H9 (cell line): ENCODE measurements at regions not wholly inside any gene's neighbourhood (a gene's known extent, or its start where the extent isn't known, plus 50 kb on each side); places are given as distances from the start of the nearest gene placed in this dataset.

ENCODE experiments used
- DNase-seq: peaks from one replicate; pipeline ENCODE4 v3.0.0-alpha.2; 2017
- H2AFZ ChIP-seq: one replicate; pipeline ENCODE4 v1.6.1; 2013; ENCODE audit warnings: mild to moderate bottlenecking, low read length, control low read depth, moderate library complexity
- H2AK5ac ChIP-seq: 2 replicates; pipeline ENCODE4 v1.6.1; 2013; ENCODE audit warnings: low read length, control low read depth, mixed read lengths; ENCODE audit not compliant: insufficient read length
- H2BK120ac ChIP-seq: one replicate; pipeline ENCODE4 v1.6.1; 2013; ENCODE audit warnings: low read depth, mild to moderate bottlenecking, low read length, control low read depth, inconsistent platforms; ENCODE audit not compliant: poor library complexity, severe bottlenecking
- H2BK12ac ChIP-seq: 2 replicates; pipeline ENCODE4 v1.6.1; 2013; ENCODE audit warnings: low read length, control low read depth, mixed read lengths, low read depth; ENCODE audit not compliant: insufficient read length
- H2BK15ac ChIP-seq: 2 replicates; pipeline ENCODE4 v1.6.1; 2013; ENCODE audit warnings: low read depth, low read length, control low read depth
- H2BK20ac ChIP-seq: one replicate; pipeline ENCODE4 v1.6.1; 2013; ENCODE audit warnings: low read depth, mild to moderate bottlenecking, low read length, control low read depth, inconsistent platforms; ENCODE audit not compliant: poor library complexity, severe bottlenecking
- H2BK5ac ChIP-seq: 2 replicates; pipeline ENCODE4 v1.6.1; 2013; ENCODE audit warnings: low read length, control low read depth, mixed read lengths; ENCODE audit not compliant: insufficient read length
- H3K14ac ChIP-seq: 2 replicates; pipeline ENCODE4 v1.6.1; 2013; ENCODE audit warnings: low read length, control low read depth; ENCODE audit not compliant: insufficient read depth
- H3K18ac ChIP-seq: 2 replicates; pipeline ENCODE4 v1.6.1; 2013; ENCODE audit warnings: low read depth, mild to moderate bottlenecking, mixed read lengths, low read length, control low read depth; ENCODE audit not compliant: insufficient read length
- H3K23ac ChIP-seq: 2 replicates; pipeline ENCODE4 v1.6.1; 2013; ENCODE audit warnings: low read length, control low read depth, mixed read lengths, low read depth; ENCODE audit not compliant: insufficient read length
- H3K23me2 ChIP-seq: 2 replicates; pipeline ENCODE4 v1.6.1; 2013; ENCODE audit warnings: low read depth, mild to moderate bottlenecking, mixed read lengths, low read length, control low read depth; ENCODE audit not compliant: insufficient read length, poor library complexity, severe bottlenecking
- H3K27ac ChIP-seq: 2 replicates; pipeline ENCODE4 v1.5.1; 2013; ENCODE audit warnings: low read length, control low read depth, mixed read lengths, low read depth; ENCODE audit not compliant: insufficient read length
- H3K27me3 ChIP-seq: 2 replicates; pipeline ENCODE4 v1.6.1; 2013; ENCODE audit warnings: low read length, control low read depth, inconsistent platforms; ENCODE audit not compliant: insufficient read depth
- H3K4ac ChIP-seq: 2 replicates; pipeline ENCODE4 v1.6.1; 2013; ENCODE audit warnings: low read depth, mild to moderate bottlenecking, control low read depth, inconsistent platforms, low read length, moderate library complexity
- H3K4me1 ChIP-seq: 2 replicates; pipeline ENCODE4 v1.6.1; 2013; ENCODE audit warnings: low read length, control low read depth, inconsistent platforms; ENCODE audit not compliant: insufficient read depth
- H3K4me2 ChIP-seq: 2 replicates; pipeline ENCODE4 v1.6.1; 2013; ENCODE audit warnings: low read length, control low read depth, mixed read lengths; ENCODE audit not compliant: insufficient read length, insufficient read depth
- H3K56ac ChIP-seq: 2 replicates; pipeline ENCODE4 v1.6.1; 2013; ENCODE audit warnings: low read depth, mild to moderate bottlenecking, mixed read lengths, low read length, control low read depth; ENCODE audit not compliant: insufficient read length
- H3K79me1 ChIP-seq: 2 replicates; pipeline ENCODE4 v1.6.1; 2013; ENCODE audit warnings: low read depth, mild to moderate bottlenecking, moderate library complexity, low read length, control low read depth, inconsistent platforms; ENCODE audit not compliant: insufficient read depth, poor library complexity, severe bottlenecking
- H3K79me2 ChIP-seq: 2 replicates; pipeline ENCODE4 v1.6.1; 2013; ENCODE audit warnings: low read length, control low read depth, inconsistent platforms; ENCODE audit not compliant: insufficient read depth
- H3K9ac ChIP-seq: 2 replicates; pipeline ENCODE4 v1.6.1; 2013; ENCODE audit warnings: low read length, control low read depth, mixed read lengths; ENCODE audit not compliant: insufficient read length; ENCODE audit errors: extremely low read depth
- H3K9me3 ChIP-seq: one replicate; pipeline ENCODE4 v1.6.1; 2013; ENCODE audit warnings: low read depth, low read length, inconsistent platforms; ENCODE audit not compliant: control insufficient read depth
- H3T11ph ChIP-seq: one replicate; pipeline ENCODE4 v1.6.1; 2013; ENCODE audit warnings: mild to moderate bottlenecking, low read length, control low read depth, inconsistent platforms
- H4K20me1 ChIP-seq: one replicate; pipeline ENCODE4 v1.6.1; 2013; ENCODE audit not compliant: control insufficient read depth, insufficient read length, insufficient read depth
- H4K5ac ChIP-seq: 2 replicates; pipeline ENCODE4 v1.6.1; 2013; ENCODE audit warnings: low read depth, mild to moderate bottlenecking, mixed read lengths, low read length, control low read depth; ENCODE audit not compliant: insufficient read length
- H4K8ac ChIP-seq: replicated peaks from 2 replicates; pipeline ENCODE4 v1.6.1; 2013; ENCODE audit warnings: low read length, control low read depth, mixed read lengths, low read depth; ENCODE audit not compliant: insufficient read length
- H4K91ac ChIP-seq: 2 replicates; pipeline ENCODE4 v1.6.1; 2013; ENCODE audit warnings: low read depth, mild to moderate bottlenecking, moderate library complexity, mixed read lengths, low read length, control low read depth; ENCODE audit not compliant: insufficient read length
- H3K27ac Mint-ChIP-seq, 3 experiments: 2 replicates in 2 of 3; 3 replicates in 1 of 3; pipeline ENCODE4 v1.8.0; 2020 to 2021; ENCODE audit warnings: mixed read lengths in 3 of 3, mild to moderate bottlenecking in 1 of 3, moderate library complexity in 1 of 3
- H3K27me3 Mint-ChIP-seq: 2 replicates; pipeline ENCODE4 v1.8.0; 2021; ENCODE audit warnings: low read depth, mild to moderate bottlenecking, moderate library complexity, mixed read lengths
- H3K36me3 Mint-ChIP-seq, 3 experiments: 2 replicates in 2 of 3; 3 replicates in 1 of 3; pipeline ENCODE4 v1.8.0; 2020 to 2021; ENCODE audit warnings: low read depth in 3 of 3, mixed read lengths in 3 of 3; ENCODE audit not compliant: insufficient read depth in 1 of 3
- H3K4me1 Mint-ChIP-seq, 2 experiments: 2 replicates each; pipeline ENCODE4 v1.8.0; 2020; ENCODE audit warnings: mixed read lengths in 2 of 2
- H3K4me3 Mint-ChIP-seq, 2 experiments: 2 replicates in 1 of 2; 3 replicates in 1 of 2; pipeline ENCODE4 v1.8.0; 2020 to 2021; ENCODE audit warnings: mild to moderate bottlenecking in 2 of 2, mixed read lengths in 2 of 2, moderate library complexity in 1 of 2
- H3K9me3 Mint-ChIP-seq, 2 experiments: 2 replicates in 1 of 2; 3 replicates in 1 of 2; pipeline ENCODE4 v1.8.0; 2020; ENCODE audit warnings: mild to moderate bottlenecking in 2 of 2, mixed read lengths in 2 of 2, moderate library complexity in 1 of 2
- WGBS: extraction: QIAGEN DNeasy Blood & Tissue Kit; methylation state at CpG from one replicate; pipeline ENCODE4 v1.1.7; 2013; ENCODE audit warnings: missing lambda C conversion rate, low lambda C conversion rate, mixed read lengths; ENCODE audit not compliant: insufficient read length; ENCODE audit errors: extremely low coverage; 5-methylcytosine and 5-hydroxymethylcytosine counted together
- TF ChIP-seq, protein P1 (sequence below): fragments of 200-600 bp; sonication (generic); conservative IDR thresholded peaks from 3 replicates; pipeline ENCODE4 v1.8.0; 2021; ENCODE audit warnings: antibody characterized with exemption, mild to moderate bottlenecking

DNA sequence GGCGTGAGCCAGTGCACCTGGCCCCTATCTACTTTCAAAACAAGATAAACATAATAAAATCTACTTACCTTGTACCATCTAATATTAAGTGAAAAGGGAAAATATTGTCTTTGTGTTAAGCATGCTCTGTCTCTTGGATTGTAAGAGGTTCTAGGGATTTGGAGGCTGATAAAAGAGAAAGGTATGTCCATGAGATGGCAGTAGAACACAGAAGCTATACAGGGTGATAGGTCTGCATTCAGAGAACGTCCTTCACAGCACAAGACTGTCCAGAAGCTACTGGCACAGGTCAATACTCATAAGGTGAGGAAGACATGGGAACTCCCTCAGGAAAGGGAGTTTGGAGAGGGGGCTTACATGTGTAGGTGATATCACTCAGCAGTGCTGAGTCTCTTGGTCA lies 135.5 kb downstream of the TMEM47 start:
- Histone ChIP-seq H4K20me1 (no peaks in the 10 kb centered on the region), H4K91ac (no peak overlapping the region), H2BK12ac (no peak overlapping the region), H3T11ph (no peak overlapping the region), H2AK5ac (no peak overlapping the region), H2BK5ac (no peak overlapping the region), H4K5ac (no peak overlapping the region), H2BK15ac (no peak overlapping the region), H3K79me2 (no peaks in the 10 kb centered on the region), H3K56ac (no peak overlapping the region), H3K4ac (no peak overlapping the region), H3K27ac (no peak overlapping the region), H3K23me2 (no peaks in the 10 kb centered on the region), H3K23ac (no peak overlapping the region), H3K9me3 (no peaks in the 10 kb centered on the region), H3K4me2 (no peak overlapping the region), H2BK120ac (no peak overlapping the region), H3K27me3 (no peaks in the 10 kb centered on the region), H2BK20ac (no peak overlapping the region), H4K8ac (no peak overlapping the region), H3K14ac (no peak overlapping the region), H2AFZ (no peak overlapping the region), H3K18ac (no peak overlapping the region), H3K4me1 (peaks cover 2% of the 10 kb centered on the region; the same call in 1 of the 2 replicates), H3K79me1 (no peaks in the 10 kb centered on the region), H3K9ac (no peak overlapping the region)
- TF ChIP-seq, protein P1, sequence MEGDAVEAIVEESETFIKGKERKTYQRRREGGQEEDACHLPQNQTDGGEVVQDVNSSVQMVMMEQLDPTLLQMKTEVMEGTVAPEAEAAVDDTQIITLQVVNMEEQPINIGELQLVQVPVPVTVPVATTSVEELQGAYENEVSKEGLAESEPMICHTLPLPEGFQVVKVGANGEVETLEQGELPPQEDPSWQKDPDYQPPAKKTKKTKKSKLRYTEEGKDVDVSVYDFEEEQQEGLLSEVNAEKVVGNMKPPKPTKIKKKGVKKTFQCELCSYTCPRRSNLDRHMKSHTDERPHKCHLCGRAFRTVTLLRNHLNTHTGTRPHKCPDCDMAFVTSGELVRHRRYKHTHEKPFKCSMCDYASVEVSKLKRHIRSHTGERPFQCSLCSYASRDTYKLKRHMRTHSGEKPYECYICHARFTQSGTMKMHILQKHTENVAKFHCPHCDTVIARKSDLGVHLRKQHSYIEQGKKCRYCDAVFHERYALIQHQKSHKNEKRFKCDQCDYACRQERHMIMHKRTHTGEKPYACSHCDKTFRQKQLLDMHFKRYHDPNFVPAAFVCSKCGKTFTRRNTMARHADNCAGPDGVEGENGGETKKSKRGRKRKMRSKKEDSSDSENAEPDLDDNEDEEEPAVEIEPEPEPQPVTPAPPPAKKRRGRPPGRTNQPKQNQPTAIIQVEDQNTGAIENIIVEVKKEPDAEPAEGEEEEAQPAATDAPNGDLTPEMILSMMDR, result peak; percentile 78
- Mint-ChIP-seq H3K4me1 (peaks cover 3 to 5% of the 10 kb centered on the region in 2 experiments; a peak in 2 of 4 replicates), H3K9me3 (peaks cover 0 to 40% of the 10 kb centered on the region in 2 experiments; a peak in 4 of 5 replicates), H3K27me3 (no peaks in the 10 kb centered on the region), H3K27ac (no peak overlapping the region), H3K4me3 (no peak overlapping the region), H3K36me3 (no peaks in the 10 kb centered on the region)
- WGBS, result no CpG with 5 or more reads among the region's 2 CpGs
- peak; percentile 38 for DNase-seq
